ENCODE measurements at regions not wholly inside any gene's neighbourhood (a gene's known extent, or its start where the extent isn't known, plus 50 kb on each side); places are given as distances from the start of the nearest gene placed in this dataset.
A peak's percentile ranks its signal among the peaks of the same experiment; 100 is the strongest.

DNA sequence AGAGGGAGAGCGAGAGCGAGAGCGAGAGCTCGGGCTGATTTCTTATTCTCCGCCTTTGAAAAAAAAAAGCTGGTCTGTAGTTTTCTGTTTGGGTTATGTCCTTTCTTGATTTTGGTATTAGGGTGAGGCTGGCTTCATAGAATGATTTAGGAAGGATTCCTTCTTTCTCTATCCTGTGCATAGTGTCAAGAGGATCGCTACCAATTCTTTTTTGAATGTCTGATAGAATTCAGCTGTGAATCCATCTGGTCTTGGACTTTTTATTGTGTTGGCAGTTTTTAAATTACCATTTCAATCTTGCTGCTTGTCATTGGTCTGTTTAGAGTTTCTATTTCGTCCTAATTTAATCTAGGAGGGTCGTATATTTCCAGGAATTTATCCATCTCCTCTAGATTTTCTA lies 1414.6 kb upstream of the MIR17HG start:
- 0 to 96% (median 77%) methylated on average over 1 to 3 of the region's 8 CpGs; no CpG with 5 or more reads in 1 of the 10 experiments for WGBS, 10 experiments
- no peak overlapping the region for H3K4me3 ChIP-seq
- no peak for ATAC-seq (replicated peaks in 6 of 8)
- in situ Hi-C loops (cut with MboI; ENCODE audit: low pct_unique_long_range_greater_than_20kb in 2 of 9, low sequenced_read_pairs in 9 of 9, unreplicated experiment in 9 of 9) = no loop called here
- H3K4me1 ChIP-seq (replicated peaks in 1 of 2) = peaks cover 0 to 8% of the 10 kb centered on the region in 2 donors
- no peak overlapping the region for H3K27ac ChIP-seq

DNA sequence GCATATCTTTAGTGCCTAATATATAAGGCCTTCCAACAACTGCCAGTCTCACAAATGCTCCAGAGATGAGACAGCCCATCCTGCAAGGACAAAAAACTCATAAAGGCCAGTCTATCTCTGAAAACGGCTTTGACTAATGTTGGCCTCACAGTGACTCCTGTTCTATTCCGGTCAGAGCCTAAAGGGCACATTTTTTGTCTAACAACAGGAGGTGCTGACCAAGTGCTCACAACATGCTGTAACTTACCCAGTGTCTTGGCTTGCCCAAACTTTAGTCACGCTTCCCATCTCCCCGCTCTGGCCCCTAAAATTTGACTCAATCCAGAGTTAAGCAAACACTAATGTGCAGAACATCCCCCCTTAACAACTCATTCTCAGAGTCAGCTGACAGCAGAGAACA lies 1411.2 kb upstream of the MIR17HG start:
- in situ Hi-C loops (cut with MboI; ENCODE audit: low pct_unique_long_range_greater_than_20kb in 2 of 9, low sequenced_read_pairs in 9 of 9, unreplicated experiment in 9 of 9) = no loop called here
- peaks cover 0 to 8% of the 10 kb centered on the region in 2 donors for H3K4me1 ChIP-seq (replicated peaks in 1 of 2)
- H3K4me3 ChIP-seq = no peak overlapping the region
- H3K27ac ChIP-seq = no peak overlapping the region
- no peak for ATAC-seq (replicated peaks in 6 of 8)
- WGBS, 10 experiments = 25 to 100% (median 73%) methylated on average over 1 to 2 of the region's 4 CpGs; no CpG with 5 or more reads in 3 of the 10 experiments

GRCh38 chr13:89937420-89937819 lies 1410.1 kb upstream of the MIR17HG start:
- no peak overlapping the region for H3K27ac ChIP-seq
- H3K4me1 ChIP-seq (replicated peaks in 1 of 2) = peaks cover 0 to 8% of the 10 kb centered on the region in 2 donors
- H3K4me3 ChIP-seq = no peak overlapping the region
- in situ Hi-C loops (cut with MboI; ENCODE audit: low pct_unique_long_range_greater_than_20kb in 2 of 9, low sequenced_read_pairs in 9 of 9, unreplicated experiment in 9 of 9) = no loop called here
- 26 to 100% (median 86%) methylated on average over 1 to 3 of the region's 3 CpGs for WGBS, 10 experiments
- ATAC-seq (replicated peaks in 6 of 8) = no peak

GRCh38 chr13:89940383-89940782 lies 1407.1 kb upstream of the MIR17HG start:
- WGBS, 10 experiments = 0 to 100% (median 71%) methylated on average over 1 of the region's 1 CpG; no CpG with 5 or more reads in 3 of the 10 experiments
- in situ Hi-C loops (cut with MboI; ENCODE audit: low pct_unique_long_range_greater_than_20kb in 2 of 9, low sequenced_read_pairs in 9 of 9, unreplicated experiment in 9 of 9) = no loop called here
- H3K27ac ChIP-seq = no peak overlapping the region
- H3K4me1 ChIP-seq (replicated peaks in 1 of 2) = peaks cover 0 to 8% of the 10 kb centered on the region in 2 donors
- H3K4me3 ChIP-seq = no peak overlapping the region
- ATAC-seq (replicated peaks in 6 of 8) = no peak

- H3K4me1 ChIP-seq (replicated peaks in 1 of 2) = no peaks in the 10 kb centered on the region
- no peak overlapping the region for H3K4me3 ChIP-seq
- ATAC-seq (replicated peaks in 6 of 8) = no peak
- in situ Hi-C loops (cut with MboI; ENCODE audit: low pct_unique_long_range_greater_than_20kb in 2 of 9, low sequenced_read_pairs in 9 of 9, unreplicated experiment in 9 of 9) = no loop called here
- H3K27ac ChIP-seq = no peak overlapping the region
These were observed 1404.3 kb upstream of the MIR17HG start for GRCh38 chr13:89943139-89943538.

- Histone ChIP-seq H3K27ac (no peak overlapping the region), H3K4me3 (no peak overlapping the region), H3K4me1 (replicated peaks in 1 of 2) (no peaks in the 10 kb centered on the region)
- in situ Hi-C loops (cut with MboI; ENCODE audit: low pct_unique_long_range_greater_than_20kb in 2 of 9, low sequenced_read_pairs in 9 of 9, unreplicated experiment in 9 of 9) = no loop called here
- no peak for ATAC-seq (replicated peaks in 6 of 8)
These were observed 1397.3 kb upstream of the MIR17HG start for GRCh38 chr13:89950225-89950624.

GRCh38 chr13:89951341-89951740 lies 1396.1 kb upstream of the MIR17HG start:
- ATAC-seq (replicated peaks in 6 of 8) = no peak
- no peak overlapping the region for H3K4me3 ChIP-seq

GRCh38 chr13:89953581-89953980 lies 1393.9 kb upstream of the MIR17HG start:
- no peak for ATAC-seq (replicated peaks in 6 of 8)
- no peak overlapping the region for H3K27ac ChIP-seq
- in situ Hi-C loops (cut with MboI; ENCODE audit: low pct_unique_long_range_greater_than_20kb in 2 of 9, low sequenced_read_pairs in 9 of 9, unreplicated experiment in 9 of 9) = no loop called here
- H3K4me1 ChIP-seq (replicated peaks in 1 of 2) = no peaks in the 10 kb centered on the region
- no peak overlapping the region for H3K4me3 ChIP-seq
- 27 to 100% (median 94%) methylated on average over 1 to 3 of the region's 3 CpGs for WGBS, 10 experiments

More at GRCh38 chr13:89951341-89951740, 1396.1 kb upstream of the MIR17HG start:
- in situ Hi-C loops (cut with MboI; ENCODE audit: low pct_unique_long_range_greater_than_20kb in 2 of 9, low sequenced_read_pairs in 9 of 9, unreplicated experiment in 9 of 9) = no loop called here
- 20 to 100% (median 92%) methylated on average over 1 to 3 of the region's 3 CpGs; no CpG with 5 or more reads in 2 of the 10 experiments for WGBS, 10 experiments
- H3K4me1 ChIP-seq (replicated peaks in 1 of 2) = no peaks in the 10 kb centered on the region
- no peak overlapping the region for H3K27ac ChIP-seq

GRCh38 chr13:89955773-89956172 lies 1391.7 kb upstream of the MIR17HG start:
- WGBS, 10 experiments = 25 to 100% (median 86%) methylated on average over 1 of the region's 1 CpG
- Histone ChIP-seq H3K4me1 (replicated peaks in 1 of 2) (no peaks in the 10 kb centered on the region), H3K4me3 (no peak overlapping the region), H3K27ac (no peak overlapping the region)
- ATAC-seq (replicated peaks in 6 of 8) = no peak
- in situ Hi-C loops (cut with MboI; ENCODE audit: low pct_unique_long_range_greater_than_20kb in 2 of 9, low sequenced_read_pairs in 9 of 9, unreplicated experiment in 9 of 9) = no loop called here

- WGBS, 10 experiments = 0 to 94% (median 72%) methylated on average over 1 to 2 of the region's 2 CpGs; no CpG with 5 or more reads in 4 of the 10 experiments
- peaks cover 0 to 6% of the 10 kb centered on the region in 2 donors for H3K4me1 ChIP-seq (replicated peaks in 1 of 2)
- H3K4me3 ChIP-seq = no peak overlapping the region
- no peak for ATAC-seq (replicated peaks in 6 of 8)
- H3K27ac ChIP-seq = no peak overlapping the region
- in situ Hi-C loops (cut with MboI; ENCODE audit: low pct_unique_long_range_greater_than_20kb in 2 of 9, low sequenced_read_pairs in 9 of 9, unreplicated experiment in 9 of 9) = no loop called here
These were observed 1388.4 kb upstream of the MIR17HG start for GRCh38 chr13:89959074-89959473.

DNA sequence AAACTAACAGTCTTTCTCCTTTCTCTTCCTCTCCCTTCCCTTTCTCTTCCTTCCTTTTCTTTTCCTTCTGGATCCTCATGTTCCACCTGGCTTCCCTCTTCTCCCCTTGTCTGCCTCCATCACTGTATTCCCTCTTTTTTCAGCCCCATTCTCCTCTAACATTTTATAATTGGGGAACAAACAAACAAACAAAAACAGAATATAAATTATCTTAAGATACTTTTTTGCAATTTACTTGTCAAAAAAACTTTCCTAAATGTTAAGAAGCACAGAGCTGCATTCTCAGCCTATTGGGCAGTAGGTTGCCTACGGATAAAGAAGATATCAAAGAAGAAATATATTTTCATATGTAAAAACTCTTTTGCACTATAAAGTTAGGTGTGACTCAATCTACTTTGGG lies 1382.2 kb upstream of the MIR17HG start:
- 8 to 100% (median 90%) methylated on average over 1 of the region's 1 CpG; no CpG with 5 or more reads in 1 of the 10 experiments for WGBS, 10 experiments
- in situ Hi-C loops (cut with MboI; ENCODE audit: low pct_unique_long_range_greater_than_20kb in 2 of 9, low sequenced_read_pairs in 9 of 9, unreplicated experiment in 9 of 9) = no loop called here

DNA sequence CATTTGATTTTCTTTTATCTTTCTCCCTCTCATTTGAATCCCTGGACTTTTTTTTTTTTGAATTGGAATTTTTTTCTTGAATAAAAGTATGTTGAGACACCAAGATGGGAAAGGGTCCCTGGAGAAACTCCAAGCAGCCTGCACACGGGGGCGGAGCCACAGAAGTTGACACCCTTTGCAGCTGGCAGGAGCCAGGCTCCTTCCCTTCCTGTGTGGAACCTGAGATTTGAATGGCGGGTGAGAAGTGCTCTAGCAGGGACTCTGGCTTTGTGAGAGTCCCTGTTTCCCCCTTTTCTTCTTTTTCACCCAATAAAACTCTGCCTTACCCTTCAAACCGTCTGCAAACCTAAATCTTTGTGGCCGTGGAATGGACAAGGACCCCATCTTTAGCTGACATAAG lies 1381.0 kb upstream of the MIR17HG start:
- peaks cover 0 to 6% of the 10 kb centered on the region in 2 donors for H3K4me1 ChIP-seq (replicated peaks in 1 of 2)
- in situ Hi-C loops (cut with MboI; ENCODE audit: low pct_unique_long_range_greater_than_20kb in 2 of 9, low sequenced_read_pairs in 9 of 9, unreplicated experiment in 9 of 9) = no loop called here
- no peak overlapping the region for H3K27ac ChIP-seq
- WGBS, 10 experiments = 13 to 100% (median 72%) methylated on average over 1 to 5 of the region's 5 CpGs; no CpG with 5 or more reads in 2 of the 10 experiments
- ATAC-seq (replicated peaks in 6 of 8) = no peak
- no peak overlapping the region for H3K4me3 ChIP-seq

More for the DNA sequence above, 1382.2 kb upstream of the MIR17HG start:
- H3K4me3 ChIP-seq = no peak overlapping the region
- ATAC-seq (replicated peaks in 6 of 8) = no peak
- no peak overlapping the region for H3K27ac ChIP-seq
- peaks cover 0 to 6% of the 10 kb centered on the region in 2 donors for H3K4me1 ChIP-seq (replicated peaks in 1 of 2)

- H3K4me3 ChIP-seq = no peak overlapping the region
- no peak for ATAC-seq (replicated peaks in 6 of 8)
- no peaks in the 10 kb centered on the region for H3K4me1 ChIP-seq (replicated peaks in 1 of 2)
- 29 to 100% (median 73%) methylated on average over 1 to 2 of the region's 2 CpGs; no CpG with 5 or more reads in 4 of the 10 experiments for WGBS, 10 experiments
- peak overlapping the region in 1 of 2 donors; percentile 31 for H3K27ac ChIP-seq
- in situ Hi-C loops (cut with MboI; ENCODE audit: low pct_unique_long_range_greater_than_20kb in 2 of 9, low sequenced_read_pairs in 9 of 9, unreplicated experiment in 9 of 9) = no loop called here
These were observed 1379.8 kb upstream of the MIR17HG start for GRCh38 chr13:89967701-89968100.

- Histone ChIP-seq H3K4me3 (no peak overlapping the region), H3K27ac (no peak overlapping the region), H3K4me1 (replicated peaks in 1 of 2) (no peaks in the 10 kb centered on the region)
- in situ Hi-C loops (cut with MboI; ENCODE audit: low pct_unique_long_range_greater_than_20kb in 2 of 9, low sequenced_read_pairs in 9 of 9, unreplicated experiment in 9 of 9) = no loop called here
- WGBS, 10 experiments = 0 to 50% (median 44%) methylated on average over 1 to 2 of the region's 2 CpGs; no CpG with 5 or more reads in 1 of the 10 experiments
- ATAC-seq (replicated peaks in 6 of 8) = no peak
These were observed 1379.0 kb upstream of the MIR17HG start for GRCh38 chr13:89968470-89968869.
